DOHH2 (cell line): ENCODE measurements at regions not wholly inside any gene's neighbourhood (a gene's known extent, or its start where the extent isn't known, plus 50 kb on each side); places are given as distances from the start of the nearest gene placed in this dataset.

Source experiments
- H3F3A ChIP-seq: fragments of 200-600 bp; sonication (generic), shearing (Covaris generic); 2 replicates; pipeline ENCODE4 v1.6.0; 2016; ENCODE audit warnings: antibody characterized with exemption, mild to moderate bottlenecking; ENCODE audit not compliant: control insufficient read depth, insufficient read depth
- H3K27ac ChIP-seq: fragments of 200-600 bp; sonication (generic); 2 replicates; pipeline ENCODE4 v1.5.1; 2014; ENCODE audit warnings: low read depth, mild to moderate bottlenecking, low read length, moderate library complexity
- H3K27me3 ChIP-seq: fragments of 200-600 bp; sonication (generic); 2 replicates; pipeline ENCODE4 v1.6.1; 2014; ENCODE audit warnings: mild to moderate bottlenecking, low read length, mixed read lengths; ENCODE audit not compliant: control insufficient read depth
- H3K36me3 ChIP-seq: fragments of 200-600 bp; sonication (generic); 2 replicates; pipeline ENCODE4 v1.6.1; 2014; ENCODE audit warnings: mild to moderate bottlenecking, low read length, moderate library complexity, mixed read lengths; ENCODE audit not compliant: control insufficient read depth
- H3K4me1 ChIP-seq: fragments of 200-600 bp; sonication (generic); 2 replicates; pipeline ENCODE4 v1.6.1; 2014; ENCODE audit warnings: mild to moderate bottlenecking, low read length, mixed read lengths; ENCODE audit not compliant: control insufficient read depth
- H3K4me2 ChIP-seq: fragments of 200-600 bp; sonication (generic); 2 replicates; pipeline ENCODE4 v1.6.0; 2014; ENCODE audit warnings: mild to moderate bottlenecking, low read length, moderate library complexity
- H3K4me3 ChIP-seq: fragments of 200-600 bp; sonication (generic); 2 replicates; pipeline ENCODE4 v1.5.1; 2014; ENCODE audit warnings: mild to moderate bottlenecking, low read length, mixed read lengths
- H3K79me2 ChIP-seq: fragments of 200-600 bp; sonication (generic); 2 replicates; pipeline ENCODE4 v1.6.1; 2014; ENCODE audit warnings: mild to moderate bottlenecking, low read length, mixed read lengths; ENCODE audit not compliant: control insufficient read depth
- H3K9me2 ChIP-seq: fragments of 200-600 bp; sonication (generic); replicated peaks from 2 replicates; pipeline ENCODE4 v1.6.1; 2014; ENCODE audit warnings: mild to moderate bottlenecking, low read length, mixed read lengths; ENCODE audit not compliant: control insufficient read depth
- H3K9me3 ChIP-seq: fragments of 200-600 bp; sonication (generic); 2 replicates; pipeline ENCODE4 v1.6.1; 2014; ENCODE audit warnings: antibody characterized with exemption, low read length, mixed read lengths; ENCODE audit not compliant: control insufficient read depth, insufficient read depth
- H4K20me1 ChIP-seq: fragments of 200-600 bp; sonication (generic); 2 replicates; pipeline ENCODE4 v1.6.0; 2014; ENCODE audit warnings: low read depth, mild to moderate bottlenecking, antibody characterized with exemption, low read length, moderate library complexity; ENCODE audit not compliant: control insufficient read depth, insufficient read depth
- EZH2phosphoT487 ChIP-seq: fragments of 200-600 bp; sonication (generic); IDR thresholded peaks from 2 replicates; pipeline ENCODE4 v1.6.1; 2017; ENCODE audit warnings: borderline replicate concordance, mild to moderate bottlenecking, antibody characterized with exemption, low read length, moderate library complexity, mixed read lengths
- TF ChIP-seq, protein P1 (sequence below): fragments of 200-600 bp; sonication (generic); IDR thresholded peaks from one replicate; pipeline ENCODE4 v1.5.1; 2014; ENCODE audit warnings: antibody characterized with exemption, mild to moderate bottlenecking, low read depth, low read length; ENCODE audit not compliant: poor library complexity, severe bottlenecking

DNA sequence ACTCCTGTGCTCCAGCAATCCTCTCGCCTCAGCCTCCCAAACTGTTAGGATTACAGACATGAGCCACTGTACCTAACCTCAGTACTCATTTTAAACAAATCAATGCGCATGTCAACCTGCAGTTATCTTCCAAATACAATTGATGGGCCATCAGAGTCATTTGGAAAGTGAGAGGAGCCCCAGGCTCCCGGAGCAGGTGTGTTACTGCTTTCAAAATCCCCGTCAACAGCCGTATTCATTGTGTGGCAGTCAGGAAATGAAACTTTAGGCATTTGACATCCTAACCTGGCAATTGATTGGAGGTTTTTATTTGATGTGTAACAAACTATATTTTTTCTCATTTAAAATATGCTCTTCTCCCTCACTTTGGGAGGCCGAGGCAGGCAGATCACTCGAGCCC lies 623.6 kb upstream of the TENM3 start:
- H3K36me3 ChIP-seq = no peaks in the 10 kb centered on the region
- H3K27me3 ChIP-seq = no peaks in the 10 kb centered on the region
- no peaks in the 10 kb centered on the region for H3F3A ChIP-seq
- no peak overlapping the region for H3K4me3 ChIP-seq
- H3K9me3 ChIP-seq = no peaks in the 10 kb centered on the region
- TF ChIP-seq EZH2phosphoT487 = no peak
- TF ChIP-seq, protein P1, sequence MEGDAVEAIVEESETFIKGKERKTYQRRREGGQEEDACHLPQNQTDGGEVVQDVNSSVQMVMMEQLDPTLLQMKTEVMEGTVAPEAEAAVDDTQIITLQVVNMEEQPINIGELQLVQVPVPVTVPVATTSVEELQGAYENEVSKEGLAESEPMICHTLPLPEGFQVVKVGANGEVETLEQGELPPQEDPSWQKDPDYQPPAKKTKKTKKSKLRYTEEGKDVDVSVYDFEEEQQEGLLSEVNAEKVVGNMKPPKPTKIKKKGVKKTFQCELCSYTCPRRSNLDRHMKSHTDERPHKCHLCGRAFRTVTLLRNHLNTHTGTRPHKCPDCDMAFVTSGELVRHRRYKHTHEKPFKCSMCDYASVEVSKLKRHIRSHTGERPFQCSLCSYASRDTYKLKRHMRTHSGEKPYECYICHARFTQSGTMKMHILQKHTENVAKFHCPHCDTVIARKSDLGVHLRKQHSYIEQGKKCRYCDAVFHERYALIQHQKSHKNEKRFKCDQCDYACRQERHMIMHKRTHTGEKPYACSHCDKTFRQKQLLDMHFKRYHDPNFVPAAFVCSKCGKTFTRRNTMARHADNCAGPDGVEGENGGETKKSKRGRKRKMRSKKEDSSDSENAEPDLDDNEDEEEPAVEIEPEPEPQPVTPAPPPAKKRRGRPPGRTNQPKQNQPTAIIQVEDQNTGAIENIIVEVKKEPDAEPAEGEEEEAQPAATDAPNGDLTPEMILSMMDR = no peak
- H3K4me2 ChIP-seq = no peak overlapping the region
- no peak overlapping the region for H3K27ac ChIP-seq
- H3K9me2 ChIP-seq = no peaks in the 10 kb centered on the region
- H4K20me1 ChIP-seq = no peaks in the 10 kb centered on the region
- H3K79me2 ChIP-seq = no peaks in the 10 kb centered on the region
- no peaks in the 10 kb centered on the region for H3K4me1 ChIP-seq

DNA sequence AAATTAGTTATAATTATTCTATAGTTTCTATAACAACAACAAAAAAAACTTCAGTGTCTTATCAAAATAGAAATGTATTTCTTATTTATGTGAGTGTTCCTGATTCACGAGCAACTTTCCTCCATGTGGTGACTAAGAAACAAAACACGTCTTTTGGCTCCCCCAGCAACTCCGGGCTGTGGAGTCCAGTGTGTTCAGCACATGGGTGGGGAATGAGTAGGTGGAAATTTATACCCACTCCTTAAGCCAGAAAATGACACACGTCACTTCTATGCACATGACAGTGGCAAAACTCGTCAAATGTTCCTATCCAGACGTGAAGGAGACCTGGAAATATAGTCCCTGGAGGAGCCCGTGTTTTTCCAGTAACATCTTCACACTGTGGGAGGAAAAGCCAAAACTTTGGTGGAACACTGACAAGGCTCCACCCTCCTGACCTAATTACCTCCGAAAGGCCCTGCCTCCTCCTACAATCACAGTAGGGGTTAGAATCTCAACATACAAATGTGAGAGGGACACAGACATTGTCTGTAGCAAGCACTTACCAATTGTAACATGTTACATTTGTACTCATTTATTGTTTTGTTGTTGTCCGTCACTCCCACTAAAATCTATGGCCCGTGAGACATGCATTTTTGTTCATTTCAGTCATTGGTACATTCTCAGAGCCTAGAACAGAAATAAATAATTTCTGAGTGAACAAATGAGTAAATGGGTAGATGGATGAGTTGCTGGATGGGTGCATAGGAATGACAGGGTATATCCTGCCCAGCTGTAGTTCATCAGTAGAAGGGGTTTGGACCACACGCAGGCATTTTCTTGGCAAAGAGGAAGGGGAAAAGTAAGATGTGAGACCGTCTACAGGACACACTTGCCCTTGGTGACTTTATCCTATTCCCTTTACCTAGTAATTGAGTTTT lies 605.8 kb upstream of the TENM3 start:
- no peaks in the 10 kb centered on the region for H3K9me3 ChIP-seq
- H3K4me3 ChIP-seq = no peak overlapping the region
- no peak for TF ChIP-seq EZH2phosphoT487
- TF ChIP-seq, protein P1 = no peak
- H3K27ac ChIP-seq = no peak overlapping the region
- H3K4me2 ChIP-seq = no peak overlapping the region
- H4K20me1 ChIP-seq = no peaks in the 10 kb centered on the region
- no peaks in the 10 kb centered on the region for H3K4me1 ChIP-seq
- no peaks in the 10 kb centered on the region for H3K36me3 ChIP-seq
- no peaks in the 10 kb centered on the region for H3F3A ChIP-seq
- H3K79me2 ChIP-seq = no peaks in the 10 kb centered on the region
- no peaks in the 10 kb centered on the region for H3K27me3 ChIP-seq
- no peaks in the 10 kb centered on the region for H3K9me2 ChIP-seq

GRCh38 chr4:181643466-181643865 lies 599.7 kb upstream of the TENM3 start:
- Histone ChIP-seq H3K4me2 (no peak overlapping the region), H3F3A (no peaks in the 10 kb centered on the region), H3K4me3 (no peak overlapping the region)

More at GRCh38 chr4:181643466-181643865, 599.7 kb upstream of the TENM3 start:
- Histone ChIP-seq H4K20me1 (no peaks in the 10 kb centered on the region), H3K9me3 (no peaks in the 10 kb centered on the region), H3K79me2 (no peaks in the 10 kb centered on the region), H3K9me2 (no peaks in the 10 kb centered on the region), H3K4me1 (no peaks in the 10 kb centered on the region), H3K27me3 (no peaks in the 10 kb centered on the region), H3K27ac (no peak overlapping the region), H3K36me3 (no peaks in the 10 kb centered on the region)
- TF ChIP-seq EZH2phosphoT487 = no peak
- TF ChIP-seq, protein P1 = no peak
